ENCODE measurements at regions not wholly inside any gene's neighbourhood (a gene's known extent, or its start where the extent isn't known, plus 50 kb on each side); places are given as distances from the start of the nearest gene placed in this dataset.

- no peak for DNase-seq
Observed at GRCh38 chr20:39795401-39796272, 833.5 kb downstream of the DHX35 start.

- DNase-seq = no peak
Observed at GRCh38 chr20:39792334-39792733, 830.2 kb downstream of the DHX35 start.

GRCh38 chr20:39789411-39789810 lies 827.3 kb downstream of the DHX35 start:
- DNase-seq = no peak

- no peak for DNase-seq
Observed at GRCh38 chr20:39785252-39785917, 823.2 kb downstream of the DHX35 start.

DNA sequence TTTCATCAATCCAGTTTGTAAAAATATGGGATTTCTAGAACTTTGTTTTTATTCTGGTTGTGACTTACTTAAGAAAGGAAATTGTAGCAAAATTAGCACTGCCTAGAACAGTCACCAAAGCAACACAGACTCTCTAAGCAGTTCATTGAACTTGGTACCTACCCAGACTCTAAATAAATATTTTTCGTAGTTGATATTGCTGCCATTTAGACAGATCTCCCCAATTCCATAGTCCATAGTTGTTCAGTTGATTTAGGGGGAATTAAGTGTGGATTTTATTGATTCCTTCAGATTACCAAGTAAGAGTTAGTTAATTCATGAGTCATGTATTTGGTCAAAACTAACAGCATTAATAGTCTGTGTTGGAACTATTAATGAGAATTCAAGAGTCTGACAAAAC lies 822.5 kb downstream of the DHX35 start:
- DNase-seq = no peak

GRCh38 chr20:39778847-39779604 lies 816.9 kb downstream of the DHX35 start:
- no peak for DNase-seq

DNA sequence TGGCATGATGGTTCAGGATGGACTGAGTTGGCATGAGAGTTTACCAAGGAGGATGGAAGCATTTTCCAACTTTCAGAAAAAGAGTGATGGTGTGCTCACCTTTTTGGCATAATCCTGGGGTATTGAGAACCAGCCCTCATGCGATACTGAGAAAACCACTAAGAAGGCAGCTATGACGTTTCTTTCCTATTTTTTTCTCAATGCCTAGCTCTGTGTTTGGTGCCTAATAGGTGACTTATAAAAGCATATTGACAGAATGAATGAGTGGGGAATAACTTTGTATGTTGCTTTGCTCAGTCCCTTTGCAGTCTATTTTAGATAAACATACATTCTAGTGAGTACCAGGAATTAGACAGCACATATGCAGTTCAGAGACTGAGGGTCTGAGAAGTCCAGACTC lies 816.3 kb downstream of the DHX35 start:
- DNase-seq = no peak

GRCh38 chr20:39777610-39778009 lies 815.5 kb downstream of the DHX35 start:
- no peak for DNase-seq

GRCh38 chr20:39775110-39775509 lies 813.0 kb downstream of the DHX35 start:
- no peak for DNase-seq

DNA sequence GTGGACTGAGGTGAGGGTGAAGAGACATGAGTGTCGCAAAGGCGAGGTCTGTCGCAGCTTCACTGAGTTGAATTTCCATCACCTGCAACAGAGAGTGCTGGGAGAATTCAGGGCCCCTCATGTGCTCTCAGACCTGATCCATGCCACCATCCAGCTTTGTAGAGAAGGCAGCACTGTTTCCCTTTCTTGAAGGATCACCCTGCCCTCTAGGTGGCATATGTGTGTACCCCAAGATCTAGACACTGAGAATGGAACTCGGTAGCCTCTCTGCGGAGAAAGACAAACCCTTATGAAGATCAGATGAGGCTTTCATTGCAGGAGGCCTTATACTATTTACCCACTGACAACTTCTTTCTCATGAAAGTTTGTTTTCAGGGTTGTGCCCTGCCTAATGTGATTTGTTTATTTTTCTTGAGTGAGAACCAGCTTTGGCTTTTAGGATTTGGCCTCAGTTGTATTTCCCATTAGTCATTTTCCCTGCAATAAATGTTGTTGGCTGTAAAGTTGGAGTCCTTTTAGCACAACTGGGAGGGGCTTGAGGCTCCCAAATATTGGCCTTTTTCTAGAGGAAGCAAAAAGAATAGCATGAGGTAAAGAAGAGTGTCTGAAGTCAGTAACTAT lies 811.3 kb downstream of the DHX35 start:
- DNase-seq = no peak

GRCh38 chr20:39767352-39767751 lies 805.2 kb downstream of the DHX35 start:
- DNase-seq = no peak

GRCh38 chr20:39766333-39766732 lies 804.2 kb downstream of the DHX35 start:
- no peak for DNase-seq

DNA sequence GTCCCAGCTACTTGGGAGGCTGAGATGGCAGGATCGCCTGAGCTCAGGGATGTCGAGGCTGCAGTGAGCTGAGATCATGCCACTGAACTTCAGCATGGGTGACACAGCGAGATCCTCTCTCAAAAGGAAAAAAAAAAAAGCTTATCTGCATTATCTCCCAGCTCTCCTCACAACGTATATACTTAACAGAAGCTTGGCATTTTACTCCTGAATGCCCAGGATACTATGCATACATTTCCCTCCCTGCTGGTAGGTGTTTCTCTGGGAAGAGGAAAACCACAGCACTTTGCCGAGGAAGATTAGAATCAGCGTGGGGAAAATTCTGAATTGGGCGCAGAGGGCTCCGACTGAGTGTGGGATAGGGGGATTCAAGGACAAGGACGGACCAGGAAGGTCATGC lies 800.6 kb downstream of the DHX35 start:
- no peak for DNase-seq

- no peak for DNase-seq
Observed at GRCh38 chr20:39758876-39759275, 796.7 kb downstream of the DHX35 start.

DNA sequence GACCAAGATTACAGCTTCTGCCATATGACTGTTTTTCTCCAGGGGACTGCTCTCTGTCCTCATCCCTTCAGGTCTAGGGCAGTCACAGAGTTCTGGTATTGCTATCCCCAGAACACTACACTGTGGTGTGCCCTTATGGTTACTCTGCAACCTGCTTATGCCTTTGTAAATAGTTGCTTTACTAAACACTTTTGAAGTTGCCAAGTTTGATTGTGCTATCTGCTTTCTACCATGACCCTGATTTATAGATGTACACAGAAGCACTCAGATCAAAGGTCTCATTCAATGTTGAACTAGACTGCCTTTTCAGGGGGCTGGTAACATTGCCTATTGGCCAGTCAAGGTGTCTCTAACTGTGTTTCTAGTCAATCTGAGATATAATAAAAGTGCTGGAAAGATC lies 794.7 kb downstream of the DHX35 start:
- no peak for DNase-seq

GRCh38 chr20:39756369-39756768 lies 794.2 kb downstream of the DHX35 start:
- DNase-seq = no peak

DNA sequence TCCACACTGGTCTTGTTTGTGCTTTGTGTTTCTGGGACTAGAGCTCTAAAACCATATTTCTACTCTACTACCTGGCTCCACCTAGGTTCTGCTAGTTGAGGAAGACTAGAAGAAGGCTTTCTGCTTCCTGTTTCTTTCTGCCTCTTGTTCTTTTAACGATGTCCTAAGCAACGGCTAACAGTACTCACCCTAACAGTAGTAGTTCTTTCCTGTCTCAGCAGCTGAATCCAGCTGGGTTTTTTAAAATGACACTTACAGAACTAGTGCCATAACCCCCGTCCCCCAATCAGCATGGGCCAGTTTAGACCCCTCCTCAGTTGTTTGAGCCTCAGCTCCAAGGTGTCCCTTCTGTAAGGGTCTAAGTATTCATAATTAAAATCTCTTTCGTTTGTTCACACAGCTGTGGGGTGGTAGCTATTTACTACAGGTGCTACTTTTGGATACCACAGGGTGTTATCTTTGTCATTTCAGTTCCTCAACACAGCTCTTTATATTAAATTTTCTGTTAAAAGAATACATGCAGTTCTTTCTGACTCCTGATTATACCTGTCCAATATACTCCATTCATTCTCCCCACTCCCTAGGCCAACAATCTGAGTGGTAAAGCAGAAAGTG lies 790.2 kb downstream of the DHX35 start:
- no peak for DNase-seq

DNA sequence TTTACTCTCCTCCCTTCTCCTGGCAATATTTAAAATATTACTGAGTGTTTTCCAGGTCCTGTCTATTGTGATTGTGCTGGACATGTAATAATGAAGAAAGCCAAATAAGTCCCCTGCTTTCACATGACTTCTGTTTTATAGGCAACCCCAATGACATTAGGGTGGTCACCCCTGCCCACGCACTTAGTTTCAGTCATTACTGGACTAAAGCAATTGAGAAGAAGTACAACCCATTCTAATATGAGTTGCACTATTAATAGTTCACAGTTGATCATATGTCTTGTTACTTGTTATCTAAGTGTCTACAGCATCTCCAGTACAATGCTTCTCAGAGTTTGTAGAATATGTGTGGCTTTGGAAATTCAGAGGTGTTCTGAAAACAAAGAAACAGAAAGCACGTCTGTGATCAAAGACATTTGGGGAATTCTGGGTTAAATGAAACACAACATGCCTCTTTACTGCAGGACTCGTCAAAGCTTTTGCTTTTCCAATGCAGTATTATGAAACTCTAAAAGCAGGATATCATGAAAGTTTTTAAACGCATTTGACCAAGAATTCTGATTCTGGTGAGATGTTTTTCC lies 789.5 kb downstream of the DHX35 start:
- no peak for DNase-seq

DNA sequence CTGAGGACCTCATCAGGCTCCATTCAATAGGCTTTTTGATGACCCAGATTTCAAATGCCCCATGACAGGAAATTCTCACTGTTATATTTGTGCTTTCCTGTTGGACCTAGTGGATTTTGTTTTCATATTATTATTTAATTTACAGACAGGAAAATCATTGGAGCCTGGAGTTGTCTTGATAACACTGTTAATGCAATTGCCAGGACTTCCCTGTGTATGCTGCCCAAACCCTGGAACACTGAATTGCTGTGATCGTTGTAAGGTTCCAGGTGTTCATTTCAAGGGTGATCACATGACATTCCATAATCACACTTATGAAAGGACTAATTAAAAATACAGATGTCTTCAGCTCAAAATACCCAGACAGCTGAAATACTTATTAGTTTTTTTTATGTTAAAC lies 783.2 kb downstream of the DHX35 start:
- DNase-seq = no peak

DNA sequence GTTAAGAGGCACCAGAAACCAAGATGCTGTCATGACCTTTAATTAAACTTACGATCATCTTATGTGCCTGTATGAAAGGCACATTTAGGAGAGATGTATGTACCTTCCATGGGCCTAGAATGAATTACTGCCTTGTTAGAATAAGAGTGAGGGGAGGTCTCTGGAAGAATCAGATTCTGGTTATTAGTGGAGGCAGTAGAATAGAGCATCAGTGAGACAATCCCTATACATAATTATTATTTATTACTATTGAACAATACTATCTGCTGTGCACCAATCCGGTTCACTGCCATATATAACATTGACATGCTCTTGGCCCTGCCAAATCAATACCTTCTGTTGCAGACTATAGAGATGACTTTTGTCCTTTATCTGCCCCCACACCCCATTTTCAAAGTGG lies 776.5 kb downstream of the DHX35 start:
- DNase-seq = no peak

DNA sequence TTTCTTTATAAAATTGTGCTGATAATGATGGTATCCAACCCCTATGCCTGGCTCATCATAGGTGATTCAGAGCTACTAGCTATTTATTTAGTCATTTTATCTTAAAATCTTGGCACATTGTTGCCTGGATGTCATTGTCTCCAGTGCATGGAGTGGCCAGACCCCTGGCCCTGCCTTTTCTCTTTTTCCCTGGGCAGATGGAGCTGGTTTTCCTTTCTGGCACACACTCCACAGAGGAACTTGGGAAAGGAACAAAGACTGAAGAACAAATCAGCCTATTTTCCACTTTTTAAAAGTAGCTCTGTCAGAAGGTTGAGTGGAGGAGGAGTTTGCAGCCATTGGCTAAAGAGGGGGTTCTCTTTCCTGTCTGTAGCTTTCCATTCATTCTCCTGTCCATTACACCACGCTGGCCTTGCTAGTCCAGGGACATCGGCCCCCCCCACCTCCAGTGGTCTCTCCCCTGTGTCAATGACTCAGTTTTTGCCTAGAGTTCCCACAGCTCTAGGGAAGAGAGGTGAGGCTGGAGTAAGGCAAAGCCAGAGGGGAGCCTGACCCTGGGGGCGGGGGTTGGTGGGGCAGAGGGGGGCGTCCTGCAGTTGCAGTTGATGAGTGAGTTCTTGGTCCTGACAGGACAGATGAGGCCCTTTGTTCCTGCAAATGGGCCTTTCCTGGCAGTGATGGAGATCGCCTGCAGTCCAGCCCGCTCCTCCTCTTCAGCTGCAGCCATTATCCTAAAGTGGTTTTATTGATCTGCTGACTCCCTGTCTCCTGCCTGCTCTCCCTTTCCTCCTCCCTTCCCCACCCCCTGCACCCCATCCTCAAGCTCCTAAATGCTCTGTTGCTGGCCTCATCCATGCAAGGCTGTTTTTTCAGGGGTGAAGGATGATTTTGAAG lies 774.5 kb downstream of the DHX35 start:
- no peak for DNase-seq
